WI38 (cell line): ENCODE measurements at regions not wholly inside any gene's neighbourhood (a gene's known extent, or its start where the extent isn't known, plus 50 kb on each side); places are given as distances from the start of the nearest gene placed in this dataset.

ENCODE experiments used
- H3K4me3 ChIP-seq: 2 replicates; pipeline ENCODE4 v1.5.1; 2011; ENCODE audit warnings: low read depth, mild to moderate bottlenecking, control low read depth, low read length
- CTCF ChIP-seq: IDR thresholded peaks from 2 replicates; pipeline ENCODE4 v1.5.1; 2012; ENCODE audit warnings: low read depth, mild to moderate bottlenecking, control low read depth, low read length

- H3K4me3 ChIP-seq = no peak overlapping the region
- no peak for TF ChIP-seq CTCF
Observed at GRCh38 chr18:42412896-42413295, 457.9 kb downstream of the PIK3C3 start.

GRCh38 chr18:42413870-42414269, 458.8 kb downstream of the PIK3C3 start:
- H3K4me3 ChIP-seq = no peak overlapping the region
- no peak for TF ChIP-seq CTCF

- H3K4me3 ChIP-seq = no peak overlapping the region
- TF ChIP-seq CTCF = no peak
Observed at GRCh38 chr18:42414756-42415454, 459.9 kb downstream of the PIK3C3 start.

- no peak overlapping the region for H3K4me3 ChIP-seq
- no peak for TF ChIP-seq CTCF
Observed at GRCh38 chr18:42417189-42417588, 462.2 kb downstream of the PIK3C3 start.

GRCh38 chr18:42418121-42418520, 463.1 kb downstream of the PIK3C3 start:
- TF ChIP-seq CTCF = no peak
- H3K4me3 ChIP-seq = no peak overlapping the region

- no peak for TF ChIP-seq CTCF
- H3K4me3 ChIP-seq = no peak overlapping the region
Observed at GRCh38 chr18:42425025-42425424, 470.0 kb downstream of the PIK3C3 start.

- TF ChIP-seq CTCF = no peak
- H3K4me3 ChIP-seq = no peak overlapping the region
Observed at GRCh38 chr18:42426496-42427015, 471.5 kb downstream of the PIK3C3 start.
